PFSK-1 (cell line): ENCODE measurements at regions not wholly inside any gene's neighbourhood (a gene's known extent, or its start where the extent isn't known, plus 50 kb on each side); places are given as distances from the start of the nearest gene placed in this dataset.

Experiments
- FOXP2 ChIP-seq: optimal IDR thresholded peaks from 2 replicates; pipeline ENCODE3; 2011; ENCODE audit warnings: borderline replicate concordance, control low read depth, inconsistent platforms; ENCODE audit not compliant: insufficient read depth; ENCODE audit errors: extremely low read length, extremely low read depth
- POLR2AphosphoS5 ChIP-seq: IDR thresholded peaks from 2 replicates; pipeline ENCODE4 v1.6.1; 2012; ENCODE audit warnings: low read depth, mild to moderate bottlenecking, control low read depth, low read length, moderate library complexity
- REST ChIP-seq, 2 experiments: IDR thresholded peaks; 2 replicates each; pipeline versions ENCODE4 v1.6.1 to v1.8.0; 2011 to 2012; ENCODE audit warnings: low read depth in 2 of 2, low read length in 2 of 2, control low read depth in 1 of 2, inconsistent platforms in 1 of 2, mild to moderate bottlenecking in 1 of 2, moderate library complexity in 1 of 2; ENCODE audit not compliant: insufficient read depth in 1 of 2
- SIN3A ChIP-seq: IDR thresholded peaks from 2 replicates; pipeline ENCODE4 v1.6.1; 2012; ENCODE audit warnings: mild to moderate bottlenecking, low read length, moderate library complexity, borderline replicate concordance; ENCODE audit not compliant: insufficient read depth
- TAF1 ChIP-seq: IDR thresholded peaks from 2 replicates; pipeline ENCODE4 v1.6.1; 2012; ENCODE audit warnings: low read length, control low read depth, borderline replicate concordance; ENCODE audit not compliant: insufficient read depth

GRCh38 chr5:72630081-72630480 lies 122.9 kb upstream of the ZNF366 start:
- no peak for TF ChIP-seq FOXP2
- TF ChIP-seq SIN3A = no peak
- TF ChIP-seq REST (IDR thresholded peaks at IDR 0.05; ENCODE audit: insufficient read depth in 1 of 2, low read depth in 2 of 2, low read length in 2 of 2) = no peak
- no peak for TF ChIP-seq TAF1
- no peak for TF ChIP-seq POLR2AphosphoS5

- TF ChIP-seq SIN3A (no peak), POLR2AphosphoS5 (no peak), REST (IDR thresholded peaks at IDR 0.05; ENCODE audit: insufficient read depth in 1 of 2, low read depth in 2 of 2, low read length in 2 of 2) (no peak), TAF1 (no peak), FOXP2 (no peak)
Measured at GRCh38 chr5:72628771-72629371, 121.7 kb upstream of the ZNF366 start.

- TF ChIP-seq POLR2AphosphoS5 (no peak), REST (IDR thresholded peaks at IDR 0.05; ENCODE audit: insufficient read depth in 1 of 2, low read depth in 2 of 2, low read length in 2 of 2) (no peak), FOXP2 (no peak)
Measured at GRCh38 chr5:72625332-72625731, 118.1 kb upstream of the ZNF366 start.

GRCh38 chr5:72624641-72625236 lies 117.5 kb upstream of the ZNF366 start:
- TF ChIP-seq REST (IDR thresholded peaks at IDR 0.05; ENCODE audit: insufficient read depth in 1 of 2, low read depth in 2 of 2, low read length in 2 of 2) (no peak), FOXP2 (no peak), SIN3A (no peak), TAF1 (no peak), POLR2AphosphoS5 (no peak)

- TF ChIP-seq POLR2AphosphoS5 = no peak
- no peak for TF ChIP-seq TAF1
- no peak for TF ChIP-seq SIN3A
- no peak for TF ChIP-seq REST (IDR thresholded peaks at IDR 0.05; ENCODE audit: insufficient read depth in 1 of 2, low read depth in 2 of 2, low read length in 2 of 2)
- no peak for TF ChIP-seq FOXP2
Measured at GRCh38 chr5:72623936-72624335, 116.7 kb upstream of the ZNF366 start.
